ENCODE measurements at regions not wholly inside any gene's neighbourhood (a gene's known extent, or its start where the extent isn't known, plus 50 kb on each side); places are given as distances from the start of the nearest gene placed in this dataset.

DNA sequence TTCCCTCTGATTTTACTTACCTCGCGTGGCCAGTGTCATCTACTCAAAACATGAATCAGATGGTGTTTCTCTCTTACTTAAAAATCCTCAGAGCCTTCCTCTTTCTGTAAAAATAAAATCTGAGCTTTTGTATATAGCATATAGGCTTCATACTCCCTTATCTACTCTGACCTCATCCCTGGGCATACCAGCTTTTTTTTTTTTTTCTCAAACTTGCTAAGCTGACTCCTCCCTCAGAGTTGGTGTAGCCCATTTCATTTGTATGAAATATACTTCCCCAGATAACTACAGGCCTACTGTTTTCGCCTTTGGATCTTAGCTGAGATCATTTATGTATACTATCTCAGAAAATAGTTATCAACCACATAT, 648.9 kb upstream of the ALCAM start:
- intact Hi-C loops (cut with DNase I), result no loop called here
- Histone ChIP-seq H3K9me3 (no peaks in the 10 kb centered on the region), H3K27me3 (no peaks in the 10 kb centered on the region), H3K27ac (replicated peaks in 1 of 4) (no peak overlapping the region), H3K4me3 (no peak overlapping the region), H3K4me1 (no peaks in the 10 kb centered on the region), H3K36me3 (no peaks in the 10 kb centered on the region)
- TF ChIP-seq CTCF (IDR thresholded peaks at IDR 0.05) (no peak), EP300 (IDR thresholded peaks at IDR 0.05) (no peak), POLR2AphosphoS5 (IDR thresholded peaks at IDR 0.05) (no peak), POLR2A (IDR thresholded peaks at IDR 0.05; ENCODE audit: low read depth) (no peak)
- DNase-seq (ENCODE audit: extremely low spot score), result no peak
- 91% methylated on average over 3 of the region's 3 CpGs for WGBS

GRCh38 chr3:104723000-104723399, 643.7 kb upstream of the ALCAM start:
- Histone ChIP-seq H3K4me3 (no peak overlapping the region), H3K4me1 (no peaks in the 10 kb centered on the region), H3K36me3 (no peaks in the 10 kb centered on the region), H3K27me3 (no peaks in the 10 kb centered on the region), H3K9me3 (no peaks in the 10 kb centered on the region), H3K27ac (replicated peaks in 1 of 4) (no peak overlapping the region)
- DNase-seq (ENCODE audit: extremely low spot score), result no peak
- TF ChIP-seq POLR2A (IDR thresholded peaks at IDR 0.05; ENCODE audit: low read depth), result no peak
- TF ChIP-seq CTCF (IDR thresholded peaks at IDR 0.05), result no peak
- TF ChIP-seq POLR2AphosphoS5 (IDR thresholded peaks at IDR 0.05), result no peak
- no peak for TF ChIP-seq EP300 (IDR thresholded peaks at IDR 0.05)
- intact Hi-C loops (cut with DNase I), result no loop called here
- WGBS, result 78% methylated on average over 4 of the region's 4 CpGs

DNA sequence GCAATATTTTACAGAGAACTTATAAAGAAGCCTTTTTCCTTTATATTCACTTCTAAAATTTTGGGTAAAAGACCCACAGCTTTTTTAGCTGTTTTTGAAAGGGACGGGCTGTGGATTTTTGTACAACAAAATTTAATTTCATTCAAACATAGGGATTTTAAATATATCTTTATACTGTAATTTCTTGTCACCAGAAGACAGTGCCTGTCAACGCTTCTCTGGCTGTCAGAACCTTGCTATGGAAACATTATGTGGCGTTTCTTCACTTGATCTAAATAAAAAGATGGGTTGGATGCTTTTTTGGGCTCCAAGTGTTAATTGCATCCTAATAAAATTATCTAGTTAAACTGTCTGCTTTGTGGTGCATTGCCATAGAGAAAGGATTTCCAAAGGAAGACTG, 635.6 kb upstream of the ALCAM start:
- DNase-seq (ENCODE audit: extremely low spot score), result no peak
- H3K36me3 ChIP-seq, result no peaks in the 10 kb centered on the region
- H3K27me3 ChIP-seq, result no peaks in the 10 kb centered on the region
- no peak for TF ChIP-seq POLR2AphosphoS5 (IDR thresholded peaks at IDR 0.05)
- no peak for TF ChIP-seq CTCF (IDR thresholded peaks at IDR 0.05)
- TF ChIP-seq POLR2A (IDR thresholded peaks at IDR 0.05; ENCODE audit: low read depth), result no peak
- TF ChIP-seq EP300 (IDR thresholded peaks at IDR 0.05), result no peak
- no peaks in the 10 kb centered on the region for H3K4me1 ChIP-seq
- no peaks in the 10 kb centered on the region for H3K9me3 ChIP-seq
- H3K4me3 ChIP-seq, result no peak overlapping the region
- intact Hi-C loops (cut with DNase I), result no loop called here
- whole genome bisulfite sequencing, result 81% methylated on average over 3 of the region's 3 CpGs
- H3K27ac ChIP-seq (replicated peaks in 1 of 4), result no peak overlapping the region

DNA sequence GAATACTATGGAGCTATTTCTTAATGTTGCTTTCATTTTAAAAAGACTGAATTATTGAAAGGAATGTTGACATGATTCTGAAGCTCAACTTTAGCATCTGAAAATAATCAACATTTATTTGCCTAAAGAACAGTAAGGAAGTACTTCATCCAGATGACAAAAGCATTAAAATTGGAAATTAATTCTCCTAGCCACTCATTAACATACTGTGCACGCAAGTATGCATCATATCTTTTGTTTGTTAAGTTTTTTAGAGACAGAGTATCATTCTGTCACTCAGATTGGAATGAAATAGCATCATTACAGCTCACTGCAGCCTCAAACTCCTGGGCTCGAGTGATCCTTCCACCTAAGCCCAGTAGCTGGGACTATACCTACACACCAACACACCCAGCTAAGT, 632.1 kb upstream of the ALCAM start:
- H3K4me3 ChIP-seq, result no peak overlapping the region
- H3K9me3 ChIP-seq, result no peaks in the 10 kb centered on the region
- H3K27ac ChIP-seq (replicated peaks in 1 of 4), result no peak overlapping the region
- TF ChIP-seq CTCF (IDR thresholded peaks at IDR 0.05) (no peak), EP300 (IDR thresholded peaks at IDR 0.05) (no peak), POLR2AphosphoS5 (IDR thresholded peaks at IDR 0.05) (no peak), POLR2A (IDR thresholded peaks at IDR 0.05; ENCODE audit: low read depth) (no peak)
- H3K36me3 ChIP-seq, result no peaks in the 10 kb centered on the region
- WGBS, result 87% methylated on average over 2 of the region's 2 CpGs
- no peaks in the 10 kb centered on the region for H3K4me1 ChIP-seq
- intact Hi-C loops (cut with DNase I), result no loop called here
- DNase-seq (ENCODE audit: extremely low spot score), result no peak
- no peaks in the 10 kb centered on the region for H3K27me3 ChIP-seq

DNA sequence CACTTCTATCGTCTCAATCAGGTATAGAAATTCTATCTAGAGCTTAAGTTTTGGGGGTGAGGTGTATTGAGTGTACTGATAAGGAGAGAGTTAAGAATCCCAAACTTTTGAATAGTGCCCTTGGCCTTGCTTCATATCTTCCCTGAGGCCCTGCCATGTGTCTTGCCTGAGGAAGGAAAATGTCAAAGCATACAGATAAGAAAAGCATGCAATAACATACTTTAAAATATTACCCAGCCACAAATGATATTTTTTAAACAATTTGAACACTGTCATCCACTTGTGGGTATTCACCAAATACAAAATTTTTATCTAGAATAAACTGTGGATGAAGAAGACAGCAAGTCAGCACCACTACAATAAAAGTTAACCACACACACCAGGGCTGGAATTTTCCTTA, 631.0 kb upstream of the ALCAM start:
- no peak for DNase-seq (ENCODE audit: extremely low spot score)
- WGBS, result 83% methylated on average over 1 of the region's 1 CpG
- no peak overlapping the region for H3K4me3 ChIP-seq
- H3K36me3 ChIP-seq, result no peaks in the 10 kb centered on the region
- no peaks in the 10 kb centered on the region for H3K4me1 ChIP-seq
- TF ChIP-seq POLR2AphosphoS5 (IDR thresholded peaks at IDR 0.05) (no peak), EP300 (IDR thresholded peaks at IDR 0.05) (no peak), POLR2A (IDR thresholded peaks at IDR 0.05; ENCODE audit: low read depth) (no peak), CTCF (IDR thresholded peaks at IDR 0.05) (no peak)
- H3K27me3 ChIP-seq, result no peaks in the 10 kb centered on the region
- no peaks in the 10 kb centered on the region for H3K9me3 ChIP-seq
- intact Hi-C loops (cut with DNase I), result no loop called here
- no peak overlapping the region for H3K27ac ChIP-seq (replicated peaks in 1 of 4)
